ENCODE measurements at regions not wholly inside any gene's neighbourhood (a gene's known extent, or its start where the extent isn't known, plus 50 kb on each side); places are given as distances from the start of the nearest gene placed in this dataset.

DNA sequence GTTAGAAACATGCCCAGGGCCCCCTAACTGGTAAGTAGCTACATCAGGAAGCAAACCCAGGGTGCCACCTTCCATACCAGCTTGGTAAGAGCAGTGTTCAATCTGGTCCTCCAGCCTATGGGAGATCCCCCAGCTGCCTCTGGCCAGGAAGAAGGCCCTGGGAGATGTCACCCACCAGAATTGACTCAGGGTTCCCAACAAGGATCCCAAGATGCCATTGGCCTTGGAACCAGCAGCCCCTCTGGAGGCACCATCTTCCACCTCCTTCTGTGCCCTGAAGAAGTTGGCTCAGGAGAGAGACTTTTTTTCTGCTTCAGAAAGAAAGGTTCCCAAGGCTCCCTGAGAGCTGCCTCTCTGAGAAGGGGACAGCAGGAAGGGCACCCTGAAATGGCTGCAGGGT, 56.6 kb upstream of the IL17B start:
- TF ChIP-seq, protein P1, sequence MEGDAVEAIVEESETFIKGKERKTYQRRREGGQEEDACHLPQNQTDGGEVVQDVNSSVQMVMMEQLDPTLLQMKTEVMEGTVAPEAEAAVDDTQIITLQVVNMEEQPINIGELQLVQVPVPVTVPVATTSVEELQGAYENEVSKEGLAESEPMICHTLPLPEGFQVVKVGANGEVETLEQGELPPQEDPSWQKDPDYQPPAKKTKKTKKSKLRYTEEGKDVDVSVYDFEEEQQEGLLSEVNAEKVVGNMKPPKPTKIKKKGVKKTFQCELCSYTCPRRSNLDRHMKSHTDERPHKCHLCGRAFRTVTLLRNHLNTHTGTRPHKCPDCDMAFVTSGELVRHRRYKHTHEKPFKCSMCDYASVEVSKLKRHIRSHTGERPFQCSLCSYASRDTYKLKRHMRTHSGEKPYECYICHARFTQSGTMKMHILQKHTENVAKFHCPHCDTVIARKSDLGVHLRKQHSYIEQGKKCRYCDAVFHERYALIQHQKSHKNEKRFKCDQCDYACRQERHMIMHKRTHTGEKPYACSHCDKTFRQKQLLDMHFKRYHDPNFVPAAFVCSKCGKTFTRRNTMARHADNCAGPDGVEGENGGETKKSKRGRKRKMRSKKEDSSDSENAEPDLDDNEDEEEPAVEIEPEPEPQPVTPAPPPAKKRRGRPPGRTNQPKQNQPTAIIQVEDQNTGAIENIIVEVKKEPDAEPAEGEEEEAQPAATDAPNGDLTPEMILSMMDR (conservative IDR thresholded peaks at IDR 0.05; ENCODE audit: low read length) = no peak
- no peak for TF ChIP-seq EZH2phosphoT487 (IDR thresholded peaks at IDR 0.05; ENCODE audit: borderline replicate concordance)
